ENCODE measurements at regions not wholly inside any gene's neighbourhood (a gene's known extent, or its start where the extent isn't known, plus 50 kb on each side); places are given as distances from the start of the nearest gene placed in this dataset.

DNA sequence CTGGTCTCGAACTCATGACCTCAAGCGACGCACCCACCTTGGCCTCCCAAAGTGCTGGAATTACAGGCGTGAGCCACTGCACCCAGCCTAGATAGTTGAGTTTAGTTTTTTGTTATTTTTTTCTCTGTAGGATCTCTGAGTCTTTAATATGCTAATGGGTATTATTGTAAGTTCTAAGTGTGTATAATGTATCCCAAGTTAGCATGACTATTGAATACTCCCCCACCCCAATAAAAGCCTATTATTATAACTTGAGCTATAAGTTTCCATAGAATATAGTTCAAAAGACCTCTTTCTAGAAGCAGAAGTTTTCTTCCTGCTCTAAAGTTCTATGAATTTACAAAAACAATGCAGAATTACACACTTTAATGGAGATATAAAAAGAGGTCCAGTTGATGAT is 210.4 kb upstream of the MARCKS start:
- TF ChIP-seq, protein P1, sequence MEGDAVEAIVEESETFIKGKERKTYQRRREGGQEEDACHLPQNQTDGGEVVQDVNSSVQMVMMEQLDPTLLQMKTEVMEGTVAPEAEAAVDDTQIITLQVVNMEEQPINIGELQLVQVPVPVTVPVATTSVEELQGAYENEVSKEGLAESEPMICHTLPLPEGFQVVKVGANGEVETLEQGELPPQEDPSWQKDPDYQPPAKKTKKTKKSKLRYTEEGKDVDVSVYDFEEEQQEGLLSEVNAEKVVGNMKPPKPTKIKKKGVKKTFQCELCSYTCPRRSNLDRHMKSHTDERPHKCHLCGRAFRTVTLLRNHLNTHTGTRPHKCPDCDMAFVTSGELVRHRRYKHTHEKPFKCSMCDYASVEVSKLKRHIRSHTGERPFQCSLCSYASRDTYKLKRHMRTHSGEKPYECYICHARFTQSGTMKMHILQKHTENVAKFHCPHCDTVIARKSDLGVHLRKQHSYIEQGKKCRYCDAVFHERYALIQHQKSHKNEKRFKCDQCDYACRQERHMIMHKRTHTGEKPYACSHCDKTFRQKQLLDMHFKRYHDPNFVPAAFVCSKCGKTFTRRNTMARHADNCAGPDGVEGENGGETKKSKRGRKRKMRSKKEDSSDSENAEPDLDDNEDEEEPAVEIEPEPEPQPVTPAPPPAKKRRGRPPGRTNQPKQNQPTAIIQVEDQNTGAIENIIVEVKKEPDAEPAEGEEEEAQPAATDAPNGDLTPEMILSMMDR (IDR thresholded peaks at IDR 0.05; ENCODE audit: low read length): no peak
- no peak for TF ChIP-seq EZH2 (IDR thresholded peaks at IDR 0.05; ENCODE audit: borderline replicate concordance, low read length)
